Neural progenitor cell (in vitro differentiated cells): ENCODE measurements at regions not wholly inside any gene's neighbourhood (a gene's known extent, or its start where the extent isn't known, plus 50 kb on each side); places are given as distances from the start of the nearest gene placed in this dataset.

ENCODE experiments used
- EZH2 ChIP-seq: fragments of 200-600 bp; sonication (generic); IDR thresholded peaks from 2 replicates; pipeline ENCODE4 v1.6.1; 2017; ENCODE audit warnings: antibody characterized with exemption, mild to moderate bottlenecking, moderate library complexity
- TF ChIP-seq, protein P1 (sequence below): fragments of 200-600 bp; sonication (generic); IDR thresholded peaks from 2 replicates; pipeline ENCODE4 v1.5.1; 2017; ENCODE audit warnings: antibody characterized with exemption, mild to moderate bottlenecking

DNA sequence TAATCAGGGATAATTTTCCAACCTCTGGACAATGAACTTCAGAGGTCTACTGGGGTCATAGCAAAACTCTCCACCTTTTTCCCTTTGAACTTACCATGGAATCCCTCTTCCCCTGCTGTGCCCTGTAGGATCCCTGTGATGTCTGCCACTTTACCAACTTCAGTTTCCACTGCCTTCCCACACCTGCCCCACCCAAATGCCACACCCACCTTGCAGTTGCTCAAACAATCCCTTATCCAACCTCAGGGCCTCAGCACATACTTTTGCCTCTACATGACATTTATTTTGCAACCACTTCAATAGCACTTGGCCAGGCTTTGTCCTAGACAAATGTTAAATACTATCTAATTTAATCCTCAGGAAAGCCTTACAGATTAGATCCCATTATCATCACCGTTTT lies 463.7 kb upstream of the WWC1 start:
- TF ChIP-seq, protein P1, sequence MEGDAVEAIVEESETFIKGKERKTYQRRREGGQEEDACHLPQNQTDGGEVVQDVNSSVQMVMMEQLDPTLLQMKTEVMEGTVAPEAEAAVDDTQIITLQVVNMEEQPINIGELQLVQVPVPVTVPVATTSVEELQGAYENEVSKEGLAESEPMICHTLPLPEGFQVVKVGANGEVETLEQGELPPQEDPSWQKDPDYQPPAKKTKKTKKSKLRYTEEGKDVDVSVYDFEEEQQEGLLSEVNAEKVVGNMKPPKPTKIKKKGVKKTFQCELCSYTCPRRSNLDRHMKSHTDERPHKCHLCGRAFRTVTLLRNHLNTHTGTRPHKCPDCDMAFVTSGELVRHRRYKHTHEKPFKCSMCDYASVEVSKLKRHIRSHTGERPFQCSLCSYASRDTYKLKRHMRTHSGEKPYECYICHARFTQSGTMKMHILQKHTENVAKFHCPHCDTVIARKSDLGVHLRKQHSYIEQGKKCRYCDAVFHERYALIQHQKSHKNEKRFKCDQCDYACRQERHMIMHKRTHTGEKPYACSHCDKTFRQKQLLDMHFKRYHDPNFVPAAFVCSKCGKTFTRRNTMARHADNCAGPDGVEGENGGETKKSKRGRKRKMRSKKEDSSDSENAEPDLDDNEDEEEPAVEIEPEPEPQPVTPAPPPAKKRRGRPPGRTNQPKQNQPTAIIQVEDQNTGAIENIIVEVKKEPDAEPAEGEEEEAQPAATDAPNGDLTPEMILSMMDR, result no peak
- TF ChIP-seq EZH2, result no peak
